GM23338 (cell line): ENCODE measurements at regions not wholly inside any gene's neighbourhood (a gene's known extent, or its start where the extent isn't known, plus 50 kb on each side); places are given as distances from the start of the nearest gene placed in this dataset.

Source experiments
- ATAC-seq: fragments of 200-7000 bp; cut with Tn5 transposase; 3 replicates; pipeline ENCODE4 v1.9.1; 2020
- DNase-seq: peaks from one replicate; pipeline ENCODE4 v3.0.0-alpha.2; 2015; ENCODE audit warnings: low spot score
- H2AFZ ChIP-seq: fragments of 200-600 bp; sonication (generic); 2 replicates; pipeline ENCODE4 v1.8.0; 2016; ENCODE audit warnings: antibody characterized with exemption, mild to moderate bottlenecking, moderate library complexity
- H3F3A ChIP-seq: fragments of 200-600 bp; sonication (generic); replicated peaks from 2 replicates; pipeline ENCODE4 v1.8.0; 2017; ENCODE audit warnings: antibody characterized with exemption, mixed run types, low read depth
- H3K27ac ChIP-seq: fragments of 200-600 bp; sonication (generic); 2 replicates; pipeline ENCODE4 v1.6.1; 2016; ENCODE audit warnings: low read depth
- H3K27me3 ChIP-seq: fragments of 200-600 bp; sonication (generic); 2 replicates; pipeline ENCODE4 v1.8.0; 2016; ENCODE audit warnings: mild to moderate bottlenecking, mixed run types, moderate library complexity; ENCODE audit not compliant: insufficient read depth
- H3K36me3 ChIP-seq: fragments of 200-600 bp; sonication (generic); 2 replicates; pipeline ENCODE4 v1.8.0; 2016; ENCODE audit warnings: mild to moderate bottlenecking; ENCODE audit not compliant: insufficient read depth
- H3K4me1 ChIP-seq: fragments of 200-600 bp; sonication (generic); 2 replicates; pipeline ENCODE4 v1.8.0; 2016; ENCODE audit warnings: mild to moderate bottlenecking, moderate library complexity; ENCODE audit not compliant: insufficient read depth
- H3K4me2 ChIP-seq: fragments of 200-600 bp; sonication (generic); 2 replicates; pipeline ENCODE4 v1.7.1; 2017; ENCODE audit warnings: mixed run types
- H3K4me3 ChIP-seq: fragments of 200-600 bp; sonication (generic); 2 replicates; pipeline ENCODE4 v1.6.1; 2016; ENCODE audit warnings: mixed run types
- H3K79me2 ChIP-seq: fragments of 200-600 bp; sonication (generic); replicated peaks from 2 replicates; pipeline ENCODE4 v1.8.0; 2017; ENCODE audit warnings: mild to moderate bottlenecking; ENCODE audit not compliant: insufficient read depth
- H3K9me2 ChIP-seq: fragments of 200-600 bp; sonication (generic); 2 replicates; pipeline ENCODE4 v1.8.0; 2017; ENCODE audit not compliant: insufficient read depth
- H4K20me1 ChIP-seq: fragments of 200-600 bp; sonication (generic); replicated peaks from 2 replicates; pipeline ENCODE4 v1.8.0; 2017; ENCODE audit warnings: mild to moderate bottlenecking; ENCODE audit not compliant: insufficient read depth
- H3K27ac Mint-ChIP-seq: 2 replicates; pipeline ENCODE4 v1.8.0; 2020; ENCODE audit warnings: inconsistent platforms, mild to moderate bottlenecking, moderate library complexity, mixed read lengths
- H3K27me3 Mint-ChIP-seq: 3 replicates; pipeline ENCODE4 v1.8.0; 2022; ENCODE audit warnings: low read depth, mild to moderate bottlenecking, moderate library complexity, mixed read lengths, inconsistent platforms; ENCODE audit not compliant: insufficient read depth, poor library complexity
- H3K36me3 Mint-ChIP-seq: 3 replicates; pipeline ENCODE4 v1.8.0; 2021; ENCODE audit warnings: low read depth, mild to moderate bottlenecking, inconsistent platforms, moderate library complexity, mixed read lengths
- H3K4me1 Mint-ChIP-seq: 3 replicates; pipeline ENCODE4 v1.8.0; 2020; ENCODE audit warnings: mild to moderate bottlenecking, inconsistent platforms, mixed read lengths
- H3K4me3 Mint-ChIP-seq: 3 replicates; pipeline ENCODE4 v1.8.0; 2021; ENCODE audit warnings: moderate library complexity, mild to moderate bottlenecking, inconsistent platforms, mixed read lengths
- H3K9me3 Mint-ChIP-seq: 3 replicates; pipeline ENCODE4 v1.8.0; 2020; ENCODE audit warnings: moderate library complexity, mild to moderate bottlenecking, inconsistent platforms, mixed read lengths
- CREB1 ChIP-seq: fragments of 250-450 bp; sonication (Bioruptor Pico); IDR thresholded peaks from 2 replicates; pipeline ENCODE4 v1.5.0; 2020; ENCODE audit warnings: low read depth, mild to moderate bottlenecking, moderate library complexity
- ETS1 ChIP-seq: IDR thresholded peaks from 2 replicates; pipeline ENCODE4 v1.6.1; 2016; ENCODE audit warnings: antibody characterized with exemption
- EZH2 ChIP-seq: fragments of 200-600 bp; sonication (generic); IDR thresholded peaks from one replicate; pipeline ENCODE4 v1.8.0; 2017; ENCODE audit warnings: antibody characterized with exemption, mild to moderate bottlenecking, low read depth; ENCODE audit not compliant: unreplicated experiment
- EZH2phosphoT487 ChIP-seq: fragments of 200-600 bp; sonication (generic); IDR thresholded peaks from one replicate; pipeline ENCODE4 v1.8.1; 2018; ENCODE audit warnings: antibody characterized with exemption; ENCODE audit not compliant: unreplicated experiment
- JUNB ChIP-seq: IDR thresholded peaks from one replicate; pipeline ENCODE4 v1.6.1; 2016; ENCODE audit warnings: antibody characterized with exemption; ENCODE audit not compliant: unreplicated experiment
- NANOG ChIP-seq: IDR thresholded peaks from 2 replicates; pipeline ENCODE4 v1.6.1; 2016; ENCODE audit warnings: antibody characterized with exemption, borderline replicate concordance
- POLR2AphosphoS5 ChIP-seq: IDR thresholded peaks from 2 replicates; pipeline ENCODE4 v1.6.1; 2016; ENCODE audit warnings: antibody characterized with exemption, low read depth
- REST ChIP-seq: IDR thresholded peaks from one replicate; pipeline ENCODE4 v1.6.1; 2018; ENCODE audit warnings: antibody characterized with exemption; ENCODE audit not compliant: unreplicated experiment
- STAT1 ChIP-seq: IDR thresholded peaks from one replicate; pipeline ENCODE4 v1.6.1; 2016; ENCODE audit warnings: antibody characterized with exemption; ENCODE audit not compliant: unreplicated experiment
- ZNF114 ChIP-seq: fragments of 250-450 bp; sonication (Bioruptor Pico); IDR thresholded peaks from 2 replicates; pipeline ENCODE4 v1.5.0; 2020; ENCODE audit warnings: mild to moderate bottlenecking, moderate library complexity
- ZNF331 ChIP-seq: fragments of 250-450 bp; sonication (Bioruptor Pico); IDR thresholded peaks from 2 replicates; pipeline ENCODE4 v1.5.0; 2020; ENCODE audit warnings: low read depth, mild to moderate bottlenecking, moderate library complexity
- TF ChIP-seq, protein P1 (sequence below): fragments of 250-450 bp; sonication (Bioruptor Pico); IDR thresholded peaks from 2 replicates; pipeline ENCODE4 v1.5.0; 2020; ENCODE audit warnings: mild to moderate bottlenecking, moderate library complexity
- TF ChIP-seq, protein P2 (sequence below), 2 experiments: fragments of 200-600 bp in 1 of 2; sonication (generic) in 1 of 2; conservative IDR thresholded peaks; 2 replicates each; pipeline versions ENCODE4 v1.5.1 to v1.6.1; 2016 to 2017; ENCODE audit warnings: antibody characterized with exemption in 2 of 2, low read depth in 2 of 2, mild to moderate bottlenecking in 2 of 2, moderate library complexity in 1 of 2

- Histone ChIP-seq H2AFZ (no peak overlapping the region), H3K27me3 (no peaks in the 10 kb centered on the region), H3K36me3 (no peaks in the 10 kb centered on the region), H3F3A (no peaks in the 10 kb centered on the region), H3K4me2 (no peak overlapping the region), H3K27ac (no peak overlapping the region), H4K20me1 (no peaks in the 10 kb centered on the region), H3K4me1 (no peaks in the 10 kb centered on the region), H3K79me2 (no peaks in the 10 kb centered on the region), H3K9me2 (peaks cover 12% of the 10 kb centered on the region; the same call in 1 of the 2 replicates), H3K4me3 (no peak overlapping the region)
- H3K36me3 Mint-ChIP-seq = no peaks in the 10 kb centered on the region
- ATAC-seq (no peak), DNase-seq (no peak)
- H3K4me3 Mint-ChIP-seq = no peak overlapping the region
- H3K27ac Mint-ChIP-seq = no peak overlapping the region
- TF ChIP-seq NANOG (no peak), CREB1 (CRISPR knock-in tag) (no peak), REST (no peak), EZH2 (no peak), ETS1 (no peak), EZH2phosphoT487 (no peak), ZNF114 (CRISPR knock-in tag) (no peak), STAT1 (no peak), JUNB (no peak), ZNF331 (CRISPR knock-in tag) (no peak), POLR2AphosphoS5 (no peak)
- TF ChIP-seq, protein P1, sequence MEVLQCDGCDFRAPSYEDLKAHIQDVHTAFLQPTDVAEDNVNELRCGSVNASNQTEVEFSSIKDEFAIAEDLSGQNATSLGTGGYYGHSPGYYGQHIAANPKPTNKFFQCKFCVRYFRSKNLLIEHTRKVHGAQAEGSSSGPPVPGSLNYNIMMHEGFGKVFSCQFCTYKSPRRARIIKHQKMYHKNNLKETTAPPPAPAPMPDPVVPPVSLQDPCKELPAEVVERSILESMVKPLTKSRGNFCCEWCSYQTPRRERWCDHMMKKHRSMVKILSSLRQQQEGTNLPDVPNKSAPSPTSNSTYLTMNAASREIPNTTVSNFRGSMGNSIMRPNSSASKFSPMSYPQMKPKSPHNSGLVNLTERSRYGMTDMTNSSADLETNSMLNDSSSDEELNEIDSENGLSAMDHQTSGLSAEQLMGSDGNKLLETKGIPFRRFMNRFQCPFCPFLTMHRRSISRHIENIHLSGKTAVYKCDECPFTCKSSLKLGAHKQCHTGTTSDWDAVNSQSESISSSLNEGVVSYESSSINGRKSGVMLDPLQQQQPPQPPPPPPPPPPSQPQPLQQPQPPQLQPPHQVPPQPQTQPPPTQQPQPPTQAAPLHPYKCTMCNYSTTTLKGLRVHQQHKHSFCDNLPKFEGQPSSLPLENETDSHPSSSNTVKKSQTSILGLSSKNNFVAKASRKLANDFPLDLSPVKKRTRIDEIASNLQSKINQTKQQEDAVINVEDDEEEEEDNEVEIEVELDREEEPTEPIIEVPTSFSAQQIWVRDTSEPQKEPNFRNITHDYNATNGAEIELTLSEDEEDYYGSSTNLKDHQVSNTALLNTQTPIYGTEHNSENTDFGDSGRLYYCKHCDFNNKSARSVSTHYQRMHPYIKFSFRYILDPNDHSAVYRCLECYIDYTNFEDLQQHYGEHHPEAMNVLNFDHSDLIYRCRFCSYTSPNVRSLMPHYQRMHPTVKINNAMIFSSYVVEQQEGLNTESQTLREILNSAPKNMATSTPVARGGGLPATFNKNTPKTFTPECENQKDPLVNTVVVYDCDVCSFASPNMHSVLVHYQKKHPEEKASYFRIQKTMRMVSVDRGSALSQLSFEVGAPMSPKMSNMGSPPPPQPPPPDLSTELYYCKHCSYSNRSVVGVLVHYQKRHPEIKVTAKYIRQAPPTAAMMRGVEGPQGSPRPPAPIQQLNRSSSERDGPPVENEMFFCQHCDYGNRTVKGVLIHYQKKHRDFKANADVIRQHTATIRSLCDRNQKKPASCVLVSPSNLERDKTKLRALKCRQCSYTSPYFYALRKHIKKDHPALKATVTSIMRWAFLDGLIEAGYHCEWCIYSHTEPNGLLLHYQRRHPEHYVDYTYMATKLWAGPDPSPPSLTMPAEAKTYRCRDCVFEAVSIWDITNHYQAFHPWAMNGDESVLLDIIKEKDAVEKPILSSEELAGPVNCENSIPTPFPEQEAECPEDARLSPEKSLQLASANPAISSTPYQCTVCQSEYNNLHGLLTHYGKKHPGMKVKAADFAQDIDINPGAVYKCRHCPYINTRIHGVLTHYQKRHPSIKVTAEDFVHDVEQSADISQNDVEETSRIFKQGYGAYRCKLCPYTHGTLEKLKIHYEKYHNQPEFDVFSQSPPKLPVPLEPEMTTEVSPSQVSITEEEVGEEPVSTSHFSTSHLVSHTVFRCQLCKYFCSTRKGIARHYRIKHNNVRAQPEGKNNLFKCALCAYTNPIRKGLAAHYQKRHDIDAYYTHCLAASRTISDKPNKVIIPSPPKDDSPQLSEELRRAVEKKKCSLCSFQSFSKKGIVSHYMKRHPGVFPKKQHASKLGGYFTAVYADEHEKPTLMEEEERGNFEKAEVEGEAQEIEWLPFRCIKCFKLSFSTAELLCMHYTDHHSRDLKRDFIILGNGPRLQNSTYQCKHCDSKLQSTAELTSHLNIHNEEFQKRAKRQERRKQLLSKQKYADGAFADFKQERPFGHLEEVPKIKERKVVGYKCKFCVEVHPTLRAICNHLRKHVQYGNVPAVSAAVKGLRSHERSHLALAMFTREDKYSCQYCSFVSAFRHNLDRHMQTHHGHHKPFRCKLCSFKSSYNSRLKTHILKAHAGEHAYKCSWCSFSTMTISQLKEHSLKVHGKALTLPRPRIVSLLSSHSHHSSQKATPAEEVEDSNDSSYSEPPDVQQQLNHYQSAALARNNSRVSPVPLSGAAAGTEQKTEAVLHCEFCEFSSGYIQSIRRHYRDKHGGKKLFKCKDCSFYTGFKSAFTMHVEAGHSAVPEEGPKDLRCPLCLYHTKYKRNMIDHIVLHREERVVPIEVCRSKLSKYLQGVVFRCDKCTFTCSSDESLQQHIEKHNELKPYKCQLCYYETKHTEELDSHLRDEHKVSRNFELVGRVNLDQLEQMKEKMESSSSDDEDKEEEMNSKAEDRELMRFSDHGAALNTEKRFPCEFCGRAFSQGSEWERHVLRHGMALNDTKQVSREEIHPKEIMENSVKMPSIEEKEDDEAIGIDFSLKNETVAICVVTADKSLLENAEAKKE (CRISPR knock-in tag) = no peak
- TF ChIP-seq, protein P2, sequence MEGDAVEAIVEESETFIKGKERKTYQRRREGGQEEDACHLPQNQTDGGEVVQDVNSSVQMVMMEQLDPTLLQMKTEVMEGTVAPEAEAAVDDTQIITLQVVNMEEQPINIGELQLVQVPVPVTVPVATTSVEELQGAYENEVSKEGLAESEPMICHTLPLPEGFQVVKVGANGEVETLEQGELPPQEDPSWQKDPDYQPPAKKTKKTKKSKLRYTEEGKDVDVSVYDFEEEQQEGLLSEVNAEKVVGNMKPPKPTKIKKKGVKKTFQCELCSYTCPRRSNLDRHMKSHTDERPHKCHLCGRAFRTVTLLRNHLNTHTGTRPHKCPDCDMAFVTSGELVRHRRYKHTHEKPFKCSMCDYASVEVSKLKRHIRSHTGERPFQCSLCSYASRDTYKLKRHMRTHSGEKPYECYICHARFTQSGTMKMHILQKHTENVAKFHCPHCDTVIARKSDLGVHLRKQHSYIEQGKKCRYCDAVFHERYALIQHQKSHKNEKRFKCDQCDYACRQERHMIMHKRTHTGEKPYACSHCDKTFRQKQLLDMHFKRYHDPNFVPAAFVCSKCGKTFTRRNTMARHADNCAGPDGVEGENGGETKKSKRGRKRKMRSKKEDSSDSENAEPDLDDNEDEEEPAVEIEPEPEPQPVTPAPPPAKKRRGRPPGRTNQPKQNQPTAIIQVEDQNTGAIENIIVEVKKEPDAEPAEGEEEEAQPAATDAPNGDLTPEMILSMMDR (conservative IDR thresholded peaks at IDR 0.05; ENCODE audit: low read depth in 2 of 2) = no peak
- no peaks in the 10 kb centered on the region for H3K27me3 Mint-ChIP-seq
- H3K4me1 Mint-ChIP-seq = no peaks in the 10 kb centered on the region
- H3K9me3 Mint-ChIP-seq = no peaks in the 10 kb centered on the region
Observed at GRCh38 chr5:166262395-166262794, 2029.0 kb upstream of the WWC1 start.
